ENCODE measurements at regions not wholly inside any gene's neighbourhood (a gene's known extent, or its start where the extent isn't known, plus 50 kb on each side); places are given as distances from the start of the nearest gene placed in this dataset.

DNA sequence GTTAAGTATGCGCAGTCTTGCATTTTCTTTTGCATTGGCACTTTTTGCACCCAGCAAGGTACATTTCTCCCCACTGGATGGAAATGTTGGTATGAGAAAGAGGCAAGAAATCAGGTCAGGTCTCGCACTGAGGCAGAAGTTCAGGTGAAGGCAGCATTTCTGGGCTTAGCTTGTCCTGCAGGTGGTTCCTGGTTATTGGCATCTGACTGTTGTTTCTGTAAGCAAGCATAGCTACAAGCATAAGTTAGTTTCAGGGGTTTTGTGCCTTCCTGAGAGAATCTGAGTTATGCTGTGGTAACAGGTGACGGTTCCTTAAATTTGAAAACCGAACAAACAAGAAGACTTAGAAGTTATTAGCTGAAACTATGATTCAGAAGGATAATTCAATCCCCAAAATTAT is 139.4 kb upstream of the GRM7 start:
- H3K27ac ChIP-seq (replicated peaks in 1 of 4): no peak overlapping the region
- no peaks in the 10 kb centered on the region for H3K36me3 ChIP-seq
- no peaks in the 10 kb centered on the region for H3K27me3 ChIP-seq
- TF ChIP-seq EP300 (IDR thresholded peaks at IDR 0.05): no peak
- no peak for TF ChIP-seq POLR2A (IDR thresholded peaks at IDR 0.05; ENCODE audit: low read depth)
- TF ChIP-seq, protein P1, sequence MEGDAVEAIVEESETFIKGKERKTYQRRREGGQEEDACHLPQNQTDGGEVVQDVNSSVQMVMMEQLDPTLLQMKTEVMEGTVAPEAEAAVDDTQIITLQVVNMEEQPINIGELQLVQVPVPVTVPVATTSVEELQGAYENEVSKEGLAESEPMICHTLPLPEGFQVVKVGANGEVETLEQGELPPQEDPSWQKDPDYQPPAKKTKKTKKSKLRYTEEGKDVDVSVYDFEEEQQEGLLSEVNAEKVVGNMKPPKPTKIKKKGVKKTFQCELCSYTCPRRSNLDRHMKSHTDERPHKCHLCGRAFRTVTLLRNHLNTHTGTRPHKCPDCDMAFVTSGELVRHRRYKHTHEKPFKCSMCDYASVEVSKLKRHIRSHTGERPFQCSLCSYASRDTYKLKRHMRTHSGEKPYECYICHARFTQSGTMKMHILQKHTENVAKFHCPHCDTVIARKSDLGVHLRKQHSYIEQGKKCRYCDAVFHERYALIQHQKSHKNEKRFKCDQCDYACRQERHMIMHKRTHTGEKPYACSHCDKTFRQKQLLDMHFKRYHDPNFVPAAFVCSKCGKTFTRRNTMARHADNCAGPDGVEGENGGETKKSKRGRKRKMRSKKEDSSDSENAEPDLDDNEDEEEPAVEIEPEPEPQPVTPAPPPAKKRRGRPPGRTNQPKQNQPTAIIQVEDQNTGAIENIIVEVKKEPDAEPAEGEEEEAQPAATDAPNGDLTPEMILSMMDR (IDR thresholded peaks at IDR 0.05): no peak
- no peak for TF ChIP-seq POLR2AphosphoS5 (IDR thresholded peaks at IDR 0.05)
- no peaks in the 10 kb centered on the region for H3K9me3 ChIP-seq
- H3K4me1 ChIP-seq: no peaks in the 10 kb centered on the region
- H3K4me3 ChIP-seq: no peak overlapping the region
- intact Hi-C loops (cut with DNase I): no loop called here
- 89% methylated on average over 4 of the region's 4 CpGs for WGBS
- DNase-seq (ENCODE audit: extremely low spot score): no peak

DNA sequence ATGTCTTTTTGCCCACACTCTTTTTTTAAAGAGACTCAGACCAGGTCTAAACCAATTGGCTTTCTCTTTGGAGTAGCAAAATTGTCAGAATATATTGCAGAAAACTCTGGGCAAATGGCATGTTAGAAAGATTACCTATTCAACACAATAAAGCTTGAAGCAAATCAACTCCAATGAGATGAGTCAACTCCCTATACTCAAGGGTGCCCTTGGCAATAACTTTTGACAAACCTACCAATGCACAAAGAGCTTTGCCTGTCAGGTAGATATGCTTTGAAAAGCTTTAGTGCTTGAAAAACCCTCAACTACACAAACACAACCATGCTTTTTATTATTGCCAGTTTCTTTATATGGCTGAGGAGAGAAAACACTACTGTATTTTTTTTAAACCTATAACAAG is 137.7 kb upstream of the GRM7 start:
- Histone ChIP-seq H3K27me3 (no peaks in the 10 kb centered on the region), H3K4me3 (no peak overlapping the region), H3K9me3 (no peaks in the 10 kb centered on the region), H3K27ac (replicated peaks in 1 of 4) (no peak overlapping the region), H3K36me3 (no peaks in the 10 kb centered on the region), H3K4me1 (no peaks in the 10 kb centered on the region)
- TF ChIP-seq, protein P1 (IDR thresholded peaks at IDR 0.05): no peak
- TF ChIP-seq EP300 (IDR thresholded peaks at IDR 0.05) (no peak), POLR2AphosphoS5 (IDR thresholded peaks at IDR 0.05) (no peak), POLR2A (IDR thresholded peaks at IDR 0.05; ENCODE audit: low read depth) (no peak)
- DNase-seq (ENCODE audit: extremely low spot score): no peak
- intact Hi-C loops (cut with DNase I): no loop called here

DNA sequence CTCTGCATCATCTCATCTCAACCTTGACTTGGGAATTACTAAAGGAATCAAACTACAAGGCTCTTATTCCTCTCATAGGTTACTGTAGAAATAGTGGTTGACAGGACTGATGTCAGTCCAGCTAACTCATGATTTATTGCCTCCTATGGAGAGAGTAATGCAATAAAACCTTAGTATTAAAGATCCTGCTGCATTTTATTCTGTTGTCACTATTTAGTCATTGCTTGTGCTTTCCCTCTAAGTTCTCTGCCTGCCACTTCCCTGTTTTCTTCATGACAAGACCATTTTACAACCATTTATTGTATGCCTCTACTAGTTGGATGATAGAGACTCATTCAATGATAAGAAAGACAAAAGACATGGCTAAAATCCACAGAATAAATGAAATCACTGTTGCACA is 134.1 kb upstream of the GRM7 start:
- TF ChIP-seq, protein P1 (IDR thresholded peaks at IDR 0.05): no peak
- TF ChIP-seq POLR2AphosphoS5 (IDR thresholded peaks at IDR 0.05) (no peak), POLR2A (IDR thresholded peaks at IDR 0.05; ENCODE audit: low read depth) (no peak), EP300 (IDR thresholded peaks at IDR 0.05) (no peak)
- Histone ChIP-seq H3K9me3 (no peaks in the 10 kb centered on the region), H3K36me3 (no peaks in the 10 kb centered on the region), H3K4me1 (no peaks in the 10 kb centered on the region), H3K27me3 (no peaks in the 10 kb centered on the region), H3K4me3 (no peak overlapping the region), H3K27ac (replicated peaks in 1 of 4) (no peak overlapping the region)
- intact Hi-C loops (cut with DNase I): no loop called here
- DNase-seq (ENCODE audit: extremely low spot score): no peak

DNA sequence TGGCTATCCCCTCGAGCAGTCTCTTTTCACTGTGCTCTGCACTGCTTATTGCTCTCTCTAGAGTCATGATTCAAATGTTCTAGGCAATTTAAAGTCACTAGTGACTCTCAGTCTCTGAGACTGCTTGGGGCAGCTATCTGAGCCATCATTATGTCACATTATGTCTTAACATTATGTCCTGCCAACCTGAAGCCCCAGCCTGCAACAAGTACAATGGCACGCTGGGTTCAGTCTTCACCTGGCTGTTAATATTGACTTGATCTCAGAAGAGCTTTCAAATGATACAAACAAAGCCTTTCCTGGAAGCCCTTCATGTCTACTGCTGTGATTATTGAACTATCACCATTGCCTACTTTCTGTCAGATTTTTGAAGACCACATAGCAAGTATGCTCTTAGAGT is 128.1 kb upstream of the GRM7 start:
- Histone ChIP-seq H3K9me3 (no peaks in the 10 kb centered on the region), H3K4me3 (no peak overlapping the region), H3K27me3 (no peaks in the 10 kb centered on the region), H3K27ac (replicated peaks in 1 of 4) (no peak overlapping the region), H3K4me1 (no peaks in the 10 kb centered on the region), H3K36me3 (no peaks in the 10 kb centered on the region)
- TF ChIP-seq POLR2AphosphoS5 (IDR thresholded peaks at IDR 0.05): no peak
- TF ChIP-seq POLR2A (IDR thresholded peaks at IDR 0.05; ENCODE audit: low read depth): no peak
- TF ChIP-seq, protein P1 (IDR thresholded peaks at IDR 0.05): no peak
- no peak for TF ChIP-seq EP300 (IDR thresholded peaks at IDR 0.05)
- whole genome bisulfite sequencing: 88% methylated on average over 2 of the region's 2 CpGs
- intact Hi-C loops (cut with DNase I): no loop called here
- no peak for DNase-seq (ENCODE audit: extremely low spot score)

DNA sequence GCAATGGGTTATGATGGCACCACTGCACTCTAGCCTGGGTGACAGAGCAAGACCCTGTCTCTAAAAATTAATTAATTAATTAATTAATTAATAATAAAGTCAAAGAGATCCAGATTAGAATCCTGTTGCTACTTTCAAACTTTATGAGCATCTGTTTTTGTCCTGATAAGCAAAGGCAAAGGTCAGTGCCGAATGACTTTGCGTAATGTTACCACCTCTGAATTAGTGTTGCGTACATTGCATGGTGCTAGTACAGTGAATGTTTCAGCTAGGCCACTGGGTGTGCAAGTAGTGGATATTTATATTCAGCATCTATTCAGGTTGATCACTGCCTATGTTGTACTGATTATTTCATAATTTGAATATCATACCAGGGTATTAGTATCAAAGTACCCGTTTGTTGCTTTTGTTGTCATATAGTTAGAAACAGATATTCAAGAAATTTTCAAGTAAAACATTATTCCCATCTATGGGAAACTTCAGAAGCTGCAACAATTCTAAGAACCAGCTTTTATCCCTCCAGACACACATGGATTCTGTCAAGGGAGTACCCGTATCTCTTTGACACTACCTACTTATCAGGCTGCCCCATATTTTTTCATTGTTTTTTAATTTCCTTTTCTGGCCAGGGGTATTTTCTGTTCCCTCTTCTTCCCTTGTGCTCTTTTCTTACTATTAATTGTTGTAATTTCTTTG is 127.1 kb upstream of the GRM7 start:
- Histone ChIP-seq H3K9me3 (no peaks in the 10 kb centered on the region), H3K27ac (replicated peaks in 1 of 4) (no peak overlapping the region), H3K36me3 (no peaks in the 10 kb centered on the region), H3K4me3 (no peak overlapping the region), H3K4me1 (no peaks in the 10 kb centered on the region), H3K27me3 (no peaks in the 10 kb centered on the region)
- 87% methylated on average over 5 of the region's 5 CpGs for WGBS
- no peak for TF ChIP-seq POLR2AphosphoS5 (IDR thresholded peaks at IDR 0.05)
- TF ChIP-seq, protein P1 (IDR thresholded peaks at IDR 0.05): no peak
- TF ChIP-seq POLR2A (IDR thresholded peaks at IDR 0.05; ENCODE audit: low read depth): no peak
- TF ChIP-seq EP300 (IDR thresholded peaks at IDR 0.05): no peak
- intact Hi-C loops (cut with DNase I): no loop called here
- no peak for DNase-seq (ENCODE audit: extremely low spot score)
